Lower lobe of right lung (tissue), 2 donors: ENCODE measurements at regions not wholly inside any gene's neighbourhood (a gene's known extent, or its start where the extent isn't known, plus 50 kb on each side); places are given as distances from the start of the nearest gene placed in this dataset.
"Not testable (repeated sequence)": the region's sequence is repeated elsewhere in the genome, so short reads cannot be mapped to it uniquely, and the experiment has no call there.

Experiments
- ATAC-seq, 2 donors: fragments of 200-7000 bp; cut with Tn5 transposase; one replicate each; pipeline ENCODE4 v1.9.1; 2020 to 2022; ENCODE audit warnings: mild to moderate bottlenecking in 2 of 2, moderate library complexity in 2 of 2
- DNase-seq: peaks from one replicate; pipeline ENCODE4 v3.0.0-alpha.2; 2020
- H3K27ac ChIP-seq: fragments of 200-600 bp; one replicate; pipeline ENCODE4 v1.8.0; 2022
- H3K27me3 ChIP-seq: fragments of 200-600 bp; one replicate; pipeline ENCODE4 v1.8.0; 2022; ENCODE audit warnings: low read depth
- H3K36me3 ChIP-seq: fragments of 200-600 bp; one replicate; pipeline ENCODE4 v1.8.0; 2022; ENCODE audit warnings: mild to moderate bottlenecking
- H3K4me1 ChIP-seq: fragments of 200-600 bp; one replicate; pipeline ENCODE4 v1.8.0; 2022
- H3K4me3 ChIP-seq: fragments of 200-600 bp; one replicate; pipeline ENCODE4 v1.8.0; 2022; ENCODE audit warnings: mild to moderate bottlenecking
- H3K9me3 ChIP-seq: fragments of 200-600 bp; one replicate; pipeline ENCODE4 v1.8.0; 2022
- intact Hi-C: fragments of 100-400 bp; cut with DNase I; formaldehyde crosslinking; loops from one replicate; pipeline ENCODE4 v1.11.0; 2022
- TF ChIP-seq, protein P1 (sequence below): fragments of 200-600 bp; IDR thresholded peaks from one replicate; pipeline ENCODE4 v1.8.0; 2022; ENCODE audit warnings: antibody characterized with exemption, mild to moderate bottlenecking
- donor health status: DM: no; HTN: yes; CAD: no; lungs with severe emphysema.

DNA sequence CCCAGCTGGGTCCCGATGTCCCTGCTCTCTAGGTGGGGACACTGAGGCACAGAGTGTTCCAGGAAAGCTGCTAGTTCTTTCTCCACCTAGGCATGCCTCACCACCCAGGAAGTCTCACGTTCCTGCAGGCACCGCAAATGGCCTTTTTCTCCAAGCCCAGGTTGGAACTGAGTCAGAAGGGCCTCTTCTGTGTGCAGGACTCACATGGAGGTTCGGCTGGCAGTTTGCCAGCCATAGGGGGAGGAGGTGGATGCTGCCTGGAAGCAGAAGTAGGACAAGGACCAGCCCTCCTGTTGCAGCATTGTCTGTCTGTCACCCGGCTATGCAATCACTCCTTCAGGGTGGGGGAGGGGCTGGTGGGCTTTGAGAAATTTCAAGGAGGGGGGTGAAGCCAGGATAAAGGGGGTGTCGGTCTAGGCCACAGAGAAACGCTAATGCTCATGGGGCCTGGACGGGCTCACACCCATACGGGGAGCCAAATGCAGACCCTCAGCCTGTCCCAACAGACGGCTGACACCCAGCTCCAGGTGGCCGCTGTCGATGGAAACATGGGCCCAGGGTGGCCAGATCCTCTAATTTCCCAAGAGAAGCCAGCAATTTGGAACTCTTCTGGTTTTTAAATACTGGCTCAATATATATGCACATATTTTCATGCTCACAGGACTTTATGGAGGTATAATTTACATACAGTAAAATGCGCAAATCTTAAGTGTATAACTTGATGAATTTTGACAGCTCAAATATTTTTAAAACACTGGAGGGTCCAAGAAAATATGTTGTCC lies 120.5 kb downstream of the PHETA1 start:
- Histone ChIP-seq H3K36me3 (no peaks in the 10 kb centered on the region), H3K27me3 (no peaks in the 10 kb centered on the region), H3K4me3 (no peak overlapping the region), H3K9me3 (peaks cover 5% of the 10 kb centered on the region), H3K4me1 (no peaks in the 10 kb centered on the region), H3K27ac (no peak overlapping the region)
- ATAC-seq (peak in 1 of 2 donors; percentile 42), DNase-seq (peak; percentile 72)
- intact Hi-C loops = no loop called here
- TF ChIP-seq, protein P1, sequence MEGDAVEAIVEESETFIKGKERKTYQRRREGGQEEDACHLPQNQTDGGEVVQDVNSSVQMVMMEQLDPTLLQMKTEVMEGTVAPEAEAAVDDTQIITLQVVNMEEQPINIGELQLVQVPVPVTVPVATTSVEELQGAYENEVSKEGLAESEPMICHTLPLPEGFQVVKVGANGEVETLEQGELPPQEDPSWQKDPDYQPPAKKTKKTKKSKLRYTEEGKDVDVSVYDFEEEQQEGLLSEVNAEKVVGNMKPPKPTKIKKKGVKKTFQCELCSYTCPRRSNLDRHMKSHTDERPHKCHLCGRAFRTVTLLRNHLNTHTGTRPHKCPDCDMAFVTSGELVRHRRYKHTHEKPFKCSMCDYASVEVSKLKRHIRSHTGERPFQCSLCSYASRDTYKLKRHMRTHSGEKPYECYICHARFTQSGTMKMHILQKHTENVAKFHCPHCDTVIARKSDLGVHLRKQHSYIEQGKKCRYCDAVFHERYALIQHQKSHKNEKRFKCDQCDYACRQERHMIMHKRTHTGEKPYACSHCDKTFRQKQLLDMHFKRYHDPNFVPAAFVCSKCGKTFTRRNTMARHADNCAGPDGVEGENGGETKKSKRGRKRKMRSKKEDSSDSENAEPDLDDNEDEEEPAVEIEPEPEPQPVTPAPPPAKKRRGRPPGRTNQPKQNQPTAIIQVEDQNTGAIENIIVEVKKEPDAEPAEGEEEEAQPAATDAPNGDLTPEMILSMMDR = no peak

DNA sequence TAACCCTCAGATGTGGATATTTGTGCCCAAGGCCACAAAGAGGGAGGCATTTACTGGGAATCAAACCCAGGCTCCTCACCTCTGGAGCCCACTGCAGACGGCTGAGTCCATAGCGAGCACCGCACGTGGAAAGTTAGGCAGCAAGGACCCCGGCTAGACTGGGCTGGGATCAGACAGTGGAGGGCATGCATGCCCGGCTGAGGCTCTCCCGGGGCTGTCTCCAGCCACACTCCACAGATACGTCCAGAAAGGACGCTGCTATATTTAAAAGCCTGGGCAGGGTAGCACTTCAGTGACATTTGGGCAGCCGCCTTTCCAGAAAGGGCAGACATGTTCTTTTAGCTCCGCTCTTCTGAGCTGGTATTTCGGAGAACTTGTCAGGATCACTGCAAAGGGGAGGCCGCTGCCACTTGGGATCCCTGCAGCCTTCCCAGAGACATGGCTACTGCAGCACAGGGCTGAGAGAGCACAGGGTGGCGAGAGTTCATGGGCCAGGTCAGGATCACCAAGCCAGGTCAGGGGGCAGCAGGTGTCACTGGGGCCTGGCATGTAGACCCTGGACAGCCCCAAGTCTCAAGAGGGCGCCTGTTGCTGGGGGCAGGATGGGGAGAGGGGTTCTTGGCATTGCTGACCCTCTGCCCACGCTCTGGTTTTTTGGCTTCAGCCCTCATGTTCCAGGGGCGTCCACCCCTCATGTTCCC lies 121.7 kb downstream of the PHETA1 start:
- H3K36me3 ChIP-seq = no peaks in the 10 kb centered on the region
- ATAC-seq (no peak), DNase-seq (no peak)
- H3K4me1 ChIP-seq = no peaks in the 10 kb centered on the region
- TF ChIP-seq, protein P1 = no peak
- peaks cover 5% of the 10 kb centered on the region for H3K9me3 ChIP-seq
- H3K4me3 ChIP-seq = no peak overlapping the region
- no peak overlapping the region for H3K27ac ChIP-seq
- intact Hi-C loops = no loop called here
- H3K27me3 ChIP-seq = no peaks in the 10 kb centered on the region

DNA sequence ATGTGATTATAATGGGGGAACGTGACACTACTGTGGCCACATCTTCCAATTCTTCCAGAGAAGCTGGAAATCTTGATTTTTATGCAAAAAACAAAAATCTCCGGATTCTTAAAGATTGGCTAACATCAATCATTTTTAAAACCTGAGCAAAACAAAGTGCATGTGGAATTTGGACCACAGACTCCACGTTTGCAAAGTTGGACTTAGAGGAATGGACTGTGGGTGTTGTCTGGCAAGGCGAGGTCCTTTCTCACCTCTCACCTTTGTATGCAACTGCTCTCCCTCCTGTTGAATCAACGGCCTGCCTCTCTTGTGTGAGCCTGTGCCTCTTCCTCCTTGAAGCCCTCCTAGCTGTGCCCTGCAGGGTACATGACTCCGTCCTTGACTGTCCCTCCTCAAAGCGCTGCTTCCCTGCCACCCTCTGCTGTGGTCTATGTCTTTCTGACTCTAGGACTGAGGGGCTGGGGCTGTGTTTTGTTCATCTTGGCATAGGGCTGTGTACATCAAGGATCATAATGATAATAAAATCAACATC lies 122.4 kb downstream of the PHETA1 start:
- ATAC-seq = no peak
- intact Hi-C loops = no loop called here
- peaks cover 5% of the 10 kb centered on the region for H3K9me3 ChIP-seq

DNA sequence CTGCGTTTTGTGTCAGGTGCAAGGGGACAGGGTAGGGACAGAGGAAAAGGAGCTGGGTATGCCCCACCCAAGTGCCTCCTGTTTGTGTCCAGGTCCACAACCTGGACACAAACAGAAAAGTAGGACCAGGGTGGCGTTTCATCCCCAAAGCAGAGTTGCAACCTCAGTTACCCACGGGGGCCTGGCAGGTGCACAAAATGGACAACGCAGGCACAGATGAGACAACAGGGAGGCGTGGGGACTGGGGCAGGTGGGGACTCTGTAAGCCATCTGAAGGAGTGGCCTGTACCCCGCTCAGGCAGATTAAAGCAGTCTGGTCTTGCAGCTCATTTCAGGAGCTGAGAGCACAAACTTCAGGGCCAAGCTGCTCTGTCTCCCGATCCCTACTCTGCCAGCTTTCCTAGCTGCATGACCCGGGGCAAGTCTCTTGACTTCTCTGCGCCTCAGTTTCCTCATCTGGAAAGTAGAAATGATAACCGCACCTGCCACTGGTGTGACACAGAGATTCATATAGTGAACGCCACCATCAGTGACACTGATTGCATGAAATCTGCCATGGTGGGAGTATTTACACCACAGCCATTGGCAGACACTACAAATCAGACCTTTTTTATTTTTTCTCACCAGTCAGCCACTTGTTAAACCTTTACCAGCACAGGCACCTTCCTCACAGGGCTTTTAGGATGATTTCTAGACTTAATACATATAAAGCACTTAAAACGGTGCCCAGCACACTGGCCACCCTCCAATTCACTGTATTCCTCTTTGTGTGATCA lies 123.0 kb downstream of the PHETA1 start:
- Histone ChIP-seq H3K9me3 (peaks cover 5% of the 10 kb centered on the region), H3K36me3 (no peaks in the 10 kb centered on the region), H3K27me3 (no peaks in the 10 kb centered on the region), H3K4me3 (no peak overlapping the region), H3K4me1 (no peaks in the 10 kb centered on the region), H3K27ac (no peak overlapping the region)
- TF ChIP-seq, protein P1 = no peak
- ATAC-seq = no peak
- DNase-seq = no peak
- intact Hi-C loops = no loop called here

More for the DNA sequence above, 122.4 kb downstream of the PHETA1 start:
- DNase-seq = no peak
- no peaks in the 10 kb centered on the region for H3K36me3 ChIP-seq
- H3K27me3 ChIP-seq = no peaks in the 10 kb centered on the region
- TF ChIP-seq, protein P1 = no peak
- no peak overlapping the region for H3K4me3 ChIP-seq
- H3K27ac ChIP-seq = no peak overlapping the region
- no peaks in the 10 kb centered on the region for H3K4me1 ChIP-seq

DNA sequence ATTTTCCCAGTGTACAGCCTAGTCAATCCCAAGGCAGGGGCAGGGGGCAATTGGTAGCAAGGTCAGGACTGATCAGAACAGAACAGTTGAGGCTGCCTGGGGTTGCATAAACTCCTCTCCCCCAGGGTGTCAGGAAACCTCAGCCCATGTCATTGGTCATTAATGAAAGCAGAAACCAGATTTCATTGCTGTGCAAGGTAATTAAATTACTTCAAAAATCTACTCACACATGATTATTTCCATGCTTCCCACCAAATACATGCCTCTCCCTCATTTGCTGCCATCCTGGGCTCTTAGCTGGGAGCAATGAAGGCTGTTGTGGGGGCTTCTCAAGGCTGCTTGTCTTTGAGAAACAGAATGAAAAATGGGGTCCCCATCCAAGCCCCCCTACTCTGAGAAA lies 124.2 kb downstream of the PHETA1 start:
- Histone ChIP-seq H3K9me3 (peaks cover 5% of the 10 kb centered on the region), H3K4me3 (no peak overlapping the region), H3K27ac (no peak overlapping the region), H3K27me3 (peaks cover 4% of the 10 kb centered on the region), H3K4me1 (no peaks in the 10 kb centered on the region), H3K36me3 (no peaks in the 10 kb centered on the region)
- ATAC-seq (no peak), DNase-seq (no peak)
- intact Hi-C loops = no loop called here
- TF ChIP-seq, protein P1 = no peak

DNA sequence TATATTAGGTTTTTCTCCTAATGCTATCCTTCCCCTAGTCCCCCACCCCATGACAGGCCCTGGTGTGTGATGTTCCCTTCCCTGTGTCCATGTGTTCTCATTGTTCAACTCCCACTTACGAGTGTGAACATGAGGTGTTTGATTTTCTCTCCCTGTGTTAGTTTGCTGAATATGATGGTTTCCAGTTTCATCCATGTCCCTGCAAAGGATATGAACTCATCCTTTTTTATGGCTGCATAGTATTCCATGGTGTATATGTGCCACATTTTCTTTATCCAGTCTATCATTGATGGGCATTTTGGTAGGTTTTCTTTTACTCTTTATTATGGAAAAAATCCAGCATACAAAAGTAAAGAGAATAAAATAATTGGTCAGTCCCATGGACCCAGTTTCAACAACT lies 126.1 kb downstream of the PHETA1 start:
- H3K27me3 ChIP-seq, H3K4me3 ChIP-seq, intact Hi-C loops, H3K27ac ChIP-seq, ATAC-seq, H3K36me3 ChIP-seq, DNase-seq, H3K9me3 ChIP-seq, H3K4me1 ChIP-seq: not testable (repeated sequence)
